ENCODE measurements at regions not wholly inside any gene's neighbourhood (a gene's known extent, or its start where the extent isn't known, plus 50 kb on each side); places are given as distances from the start of the nearest gene placed in this dataset.

- Histone ChIP-seq H3K36me3 (no peaks in the 10 kb centered on the region), H3K9me3 (no peaks in the 10 kb centered on the region), H3K27ac (peak overlapping the region; percentile 31), H3K27me3 (no peaks in the 10 kb centered on the region), H3K4me1 (peaks cover 4% of the 10 kb centered on the region), H3K4me3 (no peak overlapping the region)
- no peak for TF ChIP-seq CTCF (IDR thresholded peaks at IDR 0.05)
- ATAC-seq (peak; percentile 98), DNase-seq (peak; percentile 77)
- intact Hi-C loops (cut with DNase I) = no loop called here
Measured at GRCh38 chr14:53462931-53463778, 310.0 kb upstream of the DDHD1 start.

GRCh38 chr14:53461858-53462257 is 308.7 kb upstream of the DDHD1 start:
- ATAC-seq (no peak), DNase-seq (no peak)
- H3K4me3 ChIP-seq = no peak overlapping the region
- no peak for TF ChIP-seq CTCF (IDR thresholded peaks at IDR 0.05)
- no peaks in the 10 kb centered on the region for H3K27me3 ChIP-seq
- no peaks in the 10 kb centered on the region for H3K9me3 ChIP-seq
- no peaks in the 10 kb centered on the region for H3K36me3 ChIP-seq
- peaks cover 4% of the 10 kb centered on the region for H3K4me1 ChIP-seq
- no peak overlapping the region for H3K27ac ChIP-seq
- intact Hi-C loops (cut with DNase I) = no loop called here

- no peak for TF ChIP-seq CTCF (IDR thresholded peaks at IDR 0.05)
- Histone ChIP-seq H3K4me3 (no peak overlapping the region), H3K4me1 (peaks cover 4% of the 10 kb centered on the region), H3K36me3 (no peaks in the 10 kb centered on the region), H3K27ac (no peak overlapping the region), H3K9me3 (no peaks in the 10 kb centered on the region), H3K27me3 (no peaks in the 10 kb centered on the region)
- DNase-seq (no peak), ATAC-seq (no peak)
- intact Hi-C loops (cut with DNase I) = no loop called here
Measured at GRCh38 chr14:53460544-53460943, 307.4 kb upstream of the DDHD1 start.

GRCh38 chr14:53458368-53458814 is 305.3 kb upstream of the DDHD1 start:
- ATAC-seq = peak; percentile 12
- no peaks in the 10 kb centered on the region for H3K27me3 ChIP-seq

GRCh38 chr14:53456931-53457330 is 303.8 kb upstream of the DDHD1 start:
- no peaks in the 10 kb centered on the region for H3K9me3 ChIP-seq
- H3K36me3 ChIP-seq = no peaks in the 10 kb centered on the region
- no peak overlapping the region for H3K27ac ChIP-seq
- DNase-seq (no peak), ATAC-seq (no peak)
- H3K27me3 ChIP-seq = no peaks in the 10 kb centered on the region
- H3K4me1 ChIP-seq = peaks cover 4% of the 10 kb centered on the region
- no peak for TF ChIP-seq CTCF (IDR thresholded peaks at IDR 0.05)
- intact Hi-C loops (cut with DNase I) = no loop called here
- H3K4me3 ChIP-seq = no peak overlapping the region

More at GRCh38 chr14:53458368-53458814, 305.3 kb upstream of the DDHD1 start:
- Histone ChIP-seq H3K27ac (no peak overlapping the region), H3K9me3 (no peaks in the 10 kb centered on the region), H3K4me3 (no peak overlapping the region), H3K36me3 (no peaks in the 10 kb centered on the region), H3K4me1 (peaks cover 4% of the 10 kb centered on the region)
- intact Hi-C loops (cut with DNase I) = no loop called here
- TF ChIP-seq CTCF (IDR thresholded peaks at IDR 0.05) = no peak
- no peak for DNase-seq

All from upper lobe of right lung (tissue), 1 donor.